Right lobe of liver (tissue), 6 donors: ENCODE measurements at regions not wholly inside any gene's neighbourhood (a gene's known extent, or its start where the extent isn't known, plus 50 kb on each side); places are given as distances from the start of the nearest gene placed in this dataset.
A peak's percentile ranks its signal among the peaks of the same experiment; 100 is the strongest.

Source experiments
- ATAC-seq, 4 donors: fragments of 200-7000 bp; cut with Tn5 transposase; one replicate each; pipeline ENCODE4 v1.9.1; 2020; ENCODE audit warnings: mild to moderate bottlenecking in 4 of 4, moderate library complexity in 4 of 4
- DNase-seq, 3 donors: peaks; one replicate each; pipeline ENCODE4 v3.0.0-alpha.2; 2020
- H3K27ac ChIP-seq, 3 donors: fragments of 200-600 bp; one replicate each; pipeline ENCODE4 v1.8.0; 2022
- H3K27me3 ChIP-seq, 2 donors: fragments of 200-600 bp; one replicate each; pipeline ENCODE4 v1.8.0; 2022
- H3K36me3 ChIP-seq, 4 donors: fragments of 200-600 bp; sonication (generic) in 1 of 4; one replicate each; pipeline versions ENCODE4 v1.5.1 to v1.8.0; 2017 to 2022; ENCODE audit warnings: control low read depth in 1 of 4
- H3K4me1 ChIP-seq, 4 donors: fragments of 200-600 bp; sonication (generic) in 1 of 4; one replicate each; pipeline versions ENCODE4 v1.5.1 to v1.8.0; 2017 to 2022; ENCODE audit warnings: control low read depth in 1 of 4
- H3K4me3 ChIP-seq, 3 donors: fragments of 200-600 bp; one replicate each; pipeline ENCODE4 v1.8.0; 2022
- H3K9me3 ChIP-seq, 4 donors: fragments of 200-600 bp; sonication (generic) in 1 of 4; one replicate each; pipeline versions ENCODE4 v1.5.1 to v1.8.0; 2017 to 2022; ENCODE audit warnings: control low read depth in 1 of 4
- POLR2A ChIP-seq: fragments of 450-650 bp; IDR thresholded peaks from one replicate; pipeline ENCODE4 v1.6.1; 2017; ENCODE audit warnings: antibody characterized with exemption, mild to moderate bottlenecking
- WGBS: methylation state at CpG from one replicate; pipeline ENCODE4 v1.1.6; 2018; ENCODE audit warnings: low coverage, low lambda C conversion rate; ENCODE audit not compliant: insufficient coverage; ENCODE audit errors: missing lambda C conversion rate; 5-methylcytosine and 5-hydroxymethylcytosine counted together
- intact Hi-C, 2 donors: fragments of 100-400 bp; cut with DNase I; formaldehyde crosslinking; loops; one replicate each; pipeline versions ENCODE4 v1.11.2 to v1.14.1; 2022
- TF ChIP-seq, protein P1 (sequence below), 4 donors: fragments of 200-600 bp in 3 of 4; fragments of 450-650 bp in 1 of 4; IDR thresholded peaks; one replicate each; pipeline versions ENCODE4 v1.5.1 to v1.8.0; 2016 to 2022; ENCODE audit warnings: antibody characterized with exemption in 4 of 4, mild to moderate bottlenecking in 2 of 4
- donor health status: DM: no; HTN: yes; CAD: no.
- donor health status: DM: no; HTN: no; CAD: no.
- donor health status: DM: no; HTN: no; CAD: no.
- donor health status: DM: no; HTN: yes; CAD: no.
- donor health status: DM: no; HTN: yes; CAD: no.

- intact Hi-C loops = no loop called here
- Histone ChIP-seq H3K36me3 (no peaks in the 10 kb centered on the region), H3K4me1 (peaks cover 0 to 21% (median 10%) of the 10 kb centered on the region in 4 donors), H3K27ac (no peak overlapping the region), H3K27me3 (no peaks in the 10 kb centered on the region), H3K9me3 (no peaks in the 10 kb centered on the region), H3K4me3 (no peak overlapping the region)
- 100% methylated on average over 1 of the region's 1 CpG for WGBS
- TF ChIP-seq POLR2A = no peak
- TF ChIP-seq, protein P1, sequence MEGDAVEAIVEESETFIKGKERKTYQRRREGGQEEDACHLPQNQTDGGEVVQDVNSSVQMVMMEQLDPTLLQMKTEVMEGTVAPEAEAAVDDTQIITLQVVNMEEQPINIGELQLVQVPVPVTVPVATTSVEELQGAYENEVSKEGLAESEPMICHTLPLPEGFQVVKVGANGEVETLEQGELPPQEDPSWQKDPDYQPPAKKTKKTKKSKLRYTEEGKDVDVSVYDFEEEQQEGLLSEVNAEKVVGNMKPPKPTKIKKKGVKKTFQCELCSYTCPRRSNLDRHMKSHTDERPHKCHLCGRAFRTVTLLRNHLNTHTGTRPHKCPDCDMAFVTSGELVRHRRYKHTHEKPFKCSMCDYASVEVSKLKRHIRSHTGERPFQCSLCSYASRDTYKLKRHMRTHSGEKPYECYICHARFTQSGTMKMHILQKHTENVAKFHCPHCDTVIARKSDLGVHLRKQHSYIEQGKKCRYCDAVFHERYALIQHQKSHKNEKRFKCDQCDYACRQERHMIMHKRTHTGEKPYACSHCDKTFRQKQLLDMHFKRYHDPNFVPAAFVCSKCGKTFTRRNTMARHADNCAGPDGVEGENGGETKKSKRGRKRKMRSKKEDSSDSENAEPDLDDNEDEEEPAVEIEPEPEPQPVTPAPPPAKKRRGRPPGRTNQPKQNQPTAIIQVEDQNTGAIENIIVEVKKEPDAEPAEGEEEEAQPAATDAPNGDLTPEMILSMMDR (IDR thresholded peaks at IDR 0.05) = no peak
- no peak for ATAC-seq
- DNase-seq = no peak
These were observed 95.1 kb downstream of the B3GNT2 start for GRCh38 chr2:62291052-62291451.

GRCh38 chr2:62287899-62288880 is 92.3 kb downstream of the B3GNT2 start:
- H3K27me3 ChIP-seq = no peaks in the 10 kb centered on the region
- peaks cover 0 to 13% (median 5%) of the 10 kb centered on the region in 4 donors for H3K4me1 ChIP-seq
- WGBS = 58% methylated on average over 5 of the region's 8 CpGs
- intact Hi-C loops = no loop called here
- no peak overlapping the region for H3K27ac ChIP-seq
- TF ChIP-seq, protein P1 (IDR thresholded peaks at IDR 0.05) = no peak
- no peak for TF ChIP-seq POLR2A
- H3K9me3 ChIP-seq = peaks cover 0 to 5% (median 0%) of the 10 kb centered on the region in 4 donors
- no peaks in the 10 kb centered on the region for H3K36me3 ChIP-seq
- no peak overlapping the region for H3K4me3 ChIP-seq
- ATAC-seq = no peak
- DNase-seq = peak in 2 of 3 donors; percentile 63 to 67

- DNase-seq = no peak
- Histone ChIP-seq H3K4me1 (peaks cover 0 to 5% (median 2%) of the 10 kb centered on the region in 4 donors), H3K27ac (no peak overlapping the region), H3K36me3 (no peaks in the 10 kb centered on the region), H3K27me3 (no peaks in the 10 kb centered on the region), H3K4me3 (no peak overlapping the region), H3K9me3 (peaks cover 0 to 5% (median 0%) of the 10 kb centered on the region in 4 donors)
- TF ChIP-seq, protein P1 (IDR thresholded peaks at IDR 0.05) = no peak
- TF ChIP-seq POLR2A = no peak
- no peak for ATAC-seq
- intact Hi-C loops = no loop called here
- 90% methylated on average over 3 of the region's 5 CpGs for WGBS
These were observed 91.4 kb downstream of the B3GNT2 start for GRCh38 chr2:62287282-62287681.

DNA sequence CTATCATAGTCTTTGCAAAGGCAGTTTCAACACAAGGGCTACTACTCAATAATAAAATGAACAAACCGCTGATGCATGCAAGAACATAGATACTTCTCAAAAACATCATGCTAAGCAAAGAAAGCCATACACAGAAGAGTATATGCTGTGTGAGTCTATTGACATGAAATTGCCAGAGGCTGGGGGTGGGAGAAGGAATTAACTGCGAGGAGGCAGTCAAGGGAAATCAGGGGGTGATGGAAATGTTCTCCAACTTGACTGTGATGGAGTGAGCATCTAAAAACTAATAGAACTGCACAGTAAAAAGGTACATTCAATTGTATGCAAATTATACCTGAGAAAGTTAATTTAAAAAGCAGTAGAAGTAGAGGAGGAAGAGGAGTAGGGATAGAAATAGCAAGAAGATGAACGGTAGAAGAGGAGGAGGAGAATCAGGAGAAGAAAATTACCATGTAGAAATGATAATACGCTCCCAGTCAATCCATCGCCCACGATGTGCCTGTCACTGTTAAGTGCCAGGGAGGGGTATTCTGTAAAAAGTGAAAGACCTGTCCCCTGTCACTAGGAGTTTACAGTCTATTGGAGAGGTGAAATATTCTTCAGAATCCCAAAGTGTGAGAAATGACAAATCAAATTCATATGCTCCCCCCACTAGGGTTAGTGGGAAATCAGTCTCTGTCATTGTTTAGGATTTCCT is 90.3 kb downstream of the B3GNT2 start:
- Histone ChIP-seq H3K36me3 (no peaks in the 10 kb centered on the region), H3K27ac (no peak overlapping the region), H3K9me3 (peaks cover 0 to 5% (median 0%) of the 10 kb centered on the region in 4 donors), H3K4me1 (no peaks in the 10 kb centered on the region), H3K4me3 (no peak overlapping the region), H3K27me3 (no peaks in the 10 kb centered on the region)
- TF ChIP-seq, protein P1 (IDR thresholded peaks at IDR 0.05) = no peak
- no peak for TF ChIP-seq POLR2A
- WGBS = 84% methylated on average over 6 of the region's 6 CpGs
- no peak for DNase-seq
- ATAC-seq = no peak
- intact Hi-C loops = no loop called here
